Neural progenitor cell (in vitro differentiated cells): ENCODE measurements at regions not wholly inside any gene's neighbourhood (a gene's known extent, or its start where the extent isn't known, plus 50 kb on each side); places are given as distances from the start of the nearest gene placed in this dataset.

Source experiments
- DNase-seq: peaks from one replicate; pipeline ENCODE4 v3.0.0-alpha.2; 2016; ENCODE audit warnings: low spot score
- H2AFZ ChIP-seq: fragments of 200-600 bp; sonication (generic); replicated peaks from 2 replicates; pipeline ENCODE4 v1.6.1; 2016; ENCODE audit warnings: antibody characterized with exemption
- H3F3A ChIP-seq: fragments of 200-600 bp; sonication (generic); 2 replicates; pipeline ENCODE4 v1.6.1; 2016; ENCODE audit warnings: antibody characterized with exemption, low read depth
- H3K27ac ChIP-seq: fragments of 200-600 bp; sonication (generic); 2 replicates; pipeline ENCODE4 v1.5.1; 2016; ENCODE audit warnings: mild to moderate bottlenecking
- H3K27me3 ChIP-seq: fragments of 200-600 bp; sonication (generic); 2 replicates; pipeline ENCODE4 v1.6.1; 2016; ENCODE audit warnings: mild to moderate bottlenecking, moderate library complexity
- H3K36me3 ChIP-seq: fragments of 200-600 bp; sonication (generic); 2 replicates; pipeline ENCODE4 v1.5.1; 2016
- H3K4me1 ChIP-seq: fragments of 200-600 bp; sonication (generic); 2 replicates; pipeline ENCODE4 v1.6.1; 2016; ENCODE audit warnings: mixed run types
- H3K4me2 ChIP-seq: fragments of 200-600 bp; sonication (generic); 2 replicates; pipeline ENCODE4 v1.6.1; 2016
- H3K4me3 ChIP-seq: fragments of 200-600 bp; sonication (generic); 2 replicates; pipeline ENCODE4 v1.5.1; 2016
- H3K79me2 ChIP-seq: fragments of 200-600 bp; sonication (generic); 2 replicates; pipeline ENCODE4 v1.6.1; 2016; ENCODE audit warnings: low read depth
- H3K9ac ChIP-seq: fragments of 200-600 bp; sonication (generic); 2 replicates; pipeline ENCODE4 v1.6.1; 2016
- H3K9me3 ChIP-seq: fragments of 200-600 bp; sonication (generic); 2 replicates; pipeline ENCODE4 v1.5.1; 2016; ENCODE audit warnings: low read depth
- H4K20me1 ChIP-seq: fragments of 200-600 bp; sonication (generic); 2 replicates; pipeline ENCODE4 v1.6.1; 2016; ENCODE audit warnings: low read depth
- H3K27ac Mint-ChIP-seq: 3 replicates; pipeline ENCODE4 v1.8.0; 2021; ENCODE audit warnings: mixed read lengths
- H3K27me3 Mint-ChIP-seq: 2 replicates; pipeline ENCODE4 v1.8.0; 2022; ENCODE audit warnings: low read depth, mild to moderate bottlenecking, inconsistent platforms, moderate library complexity, mixed read lengths; ENCODE audit not compliant: insufficient read depth
- H3K36me3 Mint-ChIP-seq: 3 replicates; pipeline ENCODE4 v1.8.0; 2021; ENCODE audit warnings: mixed read lengths
- H3K4me1 Mint-ChIP-seq: 3 replicates; pipeline ENCODE4 v1.8.0; 2021; ENCODE audit warnings: mixed read lengths
- H3K4me3 Mint-ChIP-seq: 3 replicates; pipeline ENCODE4 v1.8.0; 2021; ENCODE audit warnings: mild to moderate bottlenecking, moderate library complexity, mixed read lengths
- H3K9me3 Mint-ChIP-seq: 3 replicates; pipeline ENCODE4 v1.8.0; 2020; ENCODE audit warnings: mixed read lengths
- EZH2 ChIP-seq: fragments of 200-600 bp; sonication (generic); IDR thresholded peaks from 2 replicates; pipeline ENCODE4 v1.6.1; 2017; ENCODE audit warnings: antibody characterized with exemption, mild to moderate bottlenecking, moderate library complexity
- EZH2phosphoT487 ChIP-seq: fragments of 200-600 bp; sonication (generic); IDR thresholded peaks from 2 replicates; pipeline ENCODE4 v1.6.1; 2017; ENCODE audit warnings: antibody characterized with exemption
- TF ChIP-seq, protein P1 (sequence below): fragments of 200-600 bp; sonication (generic); IDR thresholded peaks from 2 replicates; pipeline ENCODE4 v1.5.1; 2017; ENCODE audit warnings: antibody characterized with exemption, mild to moderate bottlenecking

DNA sequence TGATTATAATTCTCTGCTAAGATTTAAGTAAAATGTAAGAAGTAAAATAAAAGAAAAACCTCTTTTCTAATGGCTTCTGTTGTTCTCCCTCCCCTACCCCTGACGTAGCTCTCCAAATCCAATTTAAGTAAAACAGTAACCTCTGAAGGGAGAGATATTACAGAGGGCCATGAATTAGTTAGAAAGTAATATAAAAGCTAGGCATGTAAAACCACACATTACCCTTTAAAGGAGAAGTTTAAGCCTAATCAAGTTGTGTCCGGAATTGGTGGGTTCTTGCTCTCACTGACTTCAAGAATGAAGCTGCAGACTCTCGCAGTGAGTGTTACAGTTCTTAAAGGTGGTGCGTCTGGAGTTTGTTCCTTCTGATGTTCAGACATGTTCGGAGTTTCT, 116.9 kb upstream of the SCN7A start:
- Histone ChIP-seq H3K4me3 (no peak overlapping the region), H3K27me3 (no peaks in the 10 kb centered on the region), H3K36me3 (no peaks in the 10 kb centered on the region), H3K4me2 (no peak overlapping the region), H3K27ac (no peak overlapping the region), H3F3A (peaks cover 12% of the 10 kb centered on the region), H3K9me3 (no peaks in the 10 kb centered on the region), H4K20me1 (no peaks in the 10 kb centered on the region), H2AFZ (no peak overlapping the region), H3K9ac (no peak overlapping the region), H3K79me2 (no peaks in the 10 kb centered on the region), H3K4me1 (peaks cover 17% of the 10 kb centered on the region)
- Mint-ChIP-seq H3K36me3 (no peaks in the 10 kb centered on the region), H3K4me3 (no peak overlapping the region), H3K27me3 (peaks cover 5% of the 10 kb centered on the region), H3K27ac (no peak overlapping the region), H3K9me3 (no peaks in the 10 kb centered on the region), H3K4me1 (peaks cover 14% of the 10 kb centered on the region)
- no peak for TF ChIP-seq EZH2
- TF ChIP-seq EZH2phosphoT487 = no peak
- TF ChIP-seq, protein P1, sequence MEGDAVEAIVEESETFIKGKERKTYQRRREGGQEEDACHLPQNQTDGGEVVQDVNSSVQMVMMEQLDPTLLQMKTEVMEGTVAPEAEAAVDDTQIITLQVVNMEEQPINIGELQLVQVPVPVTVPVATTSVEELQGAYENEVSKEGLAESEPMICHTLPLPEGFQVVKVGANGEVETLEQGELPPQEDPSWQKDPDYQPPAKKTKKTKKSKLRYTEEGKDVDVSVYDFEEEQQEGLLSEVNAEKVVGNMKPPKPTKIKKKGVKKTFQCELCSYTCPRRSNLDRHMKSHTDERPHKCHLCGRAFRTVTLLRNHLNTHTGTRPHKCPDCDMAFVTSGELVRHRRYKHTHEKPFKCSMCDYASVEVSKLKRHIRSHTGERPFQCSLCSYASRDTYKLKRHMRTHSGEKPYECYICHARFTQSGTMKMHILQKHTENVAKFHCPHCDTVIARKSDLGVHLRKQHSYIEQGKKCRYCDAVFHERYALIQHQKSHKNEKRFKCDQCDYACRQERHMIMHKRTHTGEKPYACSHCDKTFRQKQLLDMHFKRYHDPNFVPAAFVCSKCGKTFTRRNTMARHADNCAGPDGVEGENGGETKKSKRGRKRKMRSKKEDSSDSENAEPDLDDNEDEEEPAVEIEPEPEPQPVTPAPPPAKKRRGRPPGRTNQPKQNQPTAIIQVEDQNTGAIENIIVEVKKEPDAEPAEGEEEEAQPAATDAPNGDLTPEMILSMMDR = no peak
- DNase-seq = no peak

DNA sequence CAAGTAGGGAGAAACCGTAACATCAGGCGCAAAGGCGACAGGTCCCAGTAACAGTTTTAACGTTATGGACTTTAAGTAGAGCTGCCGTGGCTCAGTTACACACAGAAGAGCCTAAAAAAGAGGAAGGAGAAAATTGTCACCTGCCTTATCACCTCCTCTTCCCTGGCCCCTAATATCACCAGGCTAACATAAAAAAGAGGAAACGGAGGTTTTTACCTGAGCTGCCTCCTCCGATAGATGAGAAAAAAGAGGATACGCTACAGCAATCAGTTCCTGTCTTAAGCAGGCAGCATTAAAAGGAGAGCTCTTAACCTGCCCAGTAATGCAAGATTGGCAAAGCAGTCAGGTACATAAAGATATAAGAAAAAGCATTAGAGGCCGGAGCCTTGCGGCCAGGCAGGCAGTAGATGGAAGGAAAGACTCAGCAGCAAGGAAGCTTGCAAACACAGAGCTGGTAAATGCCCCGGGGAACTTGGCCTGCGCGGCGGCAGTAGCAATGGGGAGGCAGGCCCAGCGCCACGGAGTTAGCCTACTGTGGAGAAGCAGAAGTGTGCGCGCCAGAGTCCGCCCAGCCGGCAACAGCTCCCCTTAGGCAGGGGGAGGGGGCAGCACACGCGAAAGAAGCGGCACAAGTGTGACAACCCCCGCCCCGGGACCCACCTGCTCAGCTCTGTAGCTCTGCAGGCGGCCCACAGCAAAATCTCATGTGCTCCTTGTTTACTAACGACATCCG, 116.3 kb upstream of the SCN7A start:
- no peaks in the 10 kb centered on the region for H3K9me3 Mint-ChIP-seq
- H3K4me1 Mint-ChIP-seq = peaks cover 14% of the 10 kb centered on the region
- H3F3A ChIP-seq = peaks cover 12% of the 10 kb centered on the region
- H3K27me3 Mint-ChIP-seq = peaks cover 5% of the 10 kb centered on the region
- no peaks in the 10 kb centered on the region for H3K9me3 ChIP-seq
- TF ChIP-seq EZH2phosphoT487 (no peak), EZH2 (no peak)
- H3K4me3 ChIP-seq = no peak overlapping the region
- peak overlapping the region; percentile 40 for H3K27ac Mint-ChIP-seq
- H3K4me1 ChIP-seq = peaks cover 17% of the 10 kb centered on the region
- no peak overlapping the region for H3K27ac ChIP-seq
- no peak overlapping the region for H3K4me2 ChIP-seq
- no peak overlapping the region for H2AFZ ChIP-seq
- DNase-seq = peak; percentile 25
- H3K27me3 ChIP-seq = no peaks in the 10 kb centered on the region
- H3K36me3 ChIP-seq = no peaks in the 10 kb centered on the region
- H3K9ac ChIP-seq = no peak overlapping the region
- H4K20me1 ChIP-seq = no peaks in the 10 kb centered on the region
- H3K79me2 ChIP-seq = no peaks in the 10 kb centered on the region
- H3K4me3 Mint-ChIP-seq = no peak overlapping the region
- no peaks in the 10 kb centered on the region for H3K36me3 Mint-ChIP-seq

- Histone ChIP-seq H3K9me3 (no peaks in the 10 kb centered on the region), H3K4me1 (peaks cover 12% of the 10 kb centered on the region), H3K4me3 (no peak overlapping the region), H3K4me2 (no peak overlapping the region), H4K20me1 (no peaks in the 10 kb centered on the region), H3K27me3 (no peaks in the 10 kb centered on the region), H3K27ac (no peak overlapping the region), H3K9ac (no peak overlapping the region), H3F3A (peaks cover 6% of the 10 kb centered on the region), H3K79me2 (no peaks in the 10 kb centered on the region), H3K36me3 (no peaks in the 10 kb centered on the region), H2AFZ (no peak overlapping the region)
- H3K27ac Mint-ChIP-seq = no peak overlapping the region
- H3K36me3 Mint-ChIP-seq = no peaks in the 10 kb centered on the region
- DNase-seq = no peak
- peaks cover 2% of the 10 kb centered on the region for H3K27me3 Mint-ChIP-seq
- peaks cover 14% of the 10 kb centered on the region for H3K4me1 Mint-ChIP-seq
- no peak for TF ChIP-seq EZH2
- TF ChIP-seq, protein P1 = peak; percentile 17
- no peak overlapping the region for H3K4me3 Mint-ChIP-seq
- no peaks in the 10 kb centered on the region for H3K9me3 Mint-ChIP-seq
Observed at GRCh38 chr2:166609183-166609959, 115.3 kb upstream of the SCN7A start.

DNA sequence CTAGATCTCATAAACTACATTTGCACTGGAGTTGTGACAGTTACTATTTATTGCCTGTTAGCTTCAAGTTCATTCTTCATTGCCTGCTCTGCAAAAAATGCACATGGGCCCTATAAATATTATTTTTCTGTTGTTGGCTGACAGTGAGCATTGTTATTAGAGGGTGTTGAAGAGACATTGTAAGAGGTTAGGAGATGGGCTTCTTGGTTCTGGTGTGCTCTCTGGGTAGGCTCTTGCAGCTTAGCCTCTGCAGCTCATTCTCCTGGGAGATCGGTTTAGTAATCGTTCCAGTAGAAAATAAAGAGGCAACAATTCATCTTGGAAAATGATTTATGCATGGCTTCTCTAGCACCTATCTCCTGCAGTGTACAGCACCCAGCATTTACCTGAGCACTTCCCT, 113.8 kb upstream of the SCN7A start:
- Histone ChIP-seq H3K27me3 (no peaks in the 10 kb centered on the region), H4K20me1 (no peaks in the 10 kb centered on the region), H3K4me3 (no peak overlapping the region), H3K4me1 (no peaks in the 10 kb centered on the region), H2AFZ (no peak overlapping the region), H3F3A (no peaks in the 10 kb centered on the region), H3K79me2 (no peaks in the 10 kb centered on the region), H3K9me3 (no peaks in the 10 kb centered on the region), H3K4me2 (no peak overlapping the region), H3K9ac (no peak overlapping the region), H3K36me3 (no peaks in the 10 kb centered on the region), H3K27ac (no peak overlapping the region)
- peaks cover 2% of the 10 kb centered on the region for H3K27me3 Mint-ChIP-seq
- peaks cover 4% of the 10 kb centered on the region for H3K4me1 Mint-ChIP-seq
- no peak overlapping the region for H3K27ac Mint-ChIP-seq
- H3K4me3 Mint-ChIP-seq = no peak overlapping the region
- TF ChIP-seq EZH2phosphoT487 = no peak
- no peak for TF ChIP-seq EZH2
- TF ChIP-seq, protein P1 = no peak
- H3K36me3 Mint-ChIP-seq = no peaks in the 10 kb centered on the region
- no peaks in the 10 kb centered on the region for H3K9me3 Mint-ChIP-seq
- DNase-seq = no peak
